Upper lobe of left lung (tissue), 6 donors: ENCODE measurements at regions not wholly inside any gene's neighbourhood (a gene's known extent, or its start where the extent isn't known, plus 50 kb on each side); places are given as distances from the start of the nearest gene placed in this dataset.
"Not testable (repeated sequence)": the region's sequence is repeated elsewhere in the genome, so short reads cannot be mapped to it uniquely, and the experiment has no call there.

ENCODE experiments used
- ATAC-seq, 2 donors: fragments of 200-7000 bp; cut with Tn5 transposase; one replicate each; pipeline ENCODE4 v1.9.1; 2022; ENCODE audit warnings: mild to moderate bottlenecking in 2 of 2, moderate library complexity in 2 of 2; ENCODE audit not compliant: low FRiP score in 2 of 2
- DNase-seq, 2 donors: peaks; one replicate each; pipeline ENCODE4 v3.0.0-alpha.2; 2019 to 2020
- H3K27ac ChIP-seq, 4 donors: fragments of 200-600 bp; sonication (generic); one replicate each; pipeline ENCODE4 v1.5.1; 2016 to 2019
- H3K27me3 ChIP-seq, 4 donors: fragments of 200-600 bp; sonication (generic); one replicate each; pipeline ENCODE4 v1.5.1; 2017 to 2019
- H3K36me3 ChIP-seq, 4 donors: fragments of 200-600 bp; sonication (generic); one replicate each; pipeline ENCODE4 v1.5.1; 2016 to 2019
- H3K4me1 ChIP-seq, 4 donors: fragments of 200-600 bp; sonication (generic); one replicate each; pipeline ENCODE4 v1.5.1; 2018 to 2019
- H3K4me3 ChIP-seq, 4 donors: fragments of 200-600 bp; sonication (generic); one replicate each; pipeline ENCODE4 v1.5.1; 2017 to 2019; ENCODE audit warnings: mild to moderate bottlenecking in 2 of 4, moderate library complexity in 1 of 4
- H3K9me3 ChIP-seq, 4 donors: fragments of 200-600 bp; sonication (generic); one replicate each; pipeline ENCODE4 v1.5.1; 2018 to 2019
- EP300 ChIP-seq, 4 donors: sonication (generic); formaldehyde crosslinking; IDR thresholded peaks; one replicate each; pipeline ENCODE4 v1.5.1; 2017; ENCODE audit warnings: antibody characterized with exemption in 4 of 4, control low read depth in 2 of 4
- POLR2A ChIP-seq, 4 donors: fragments of 450-650 bp; IDR thresholded peaks; one replicate each; pipeline ENCODE4 v1.5.1; 2016 to 2017; ENCODE audit warnings: antibody characterized with exemption in 4 of 4, mild to moderate bottlenecking in 2 of 4
- POLR2AphosphoS5 ChIP-seq, 2 donors: sonication (generic); formaldehyde crosslinking; IDR thresholded peaks; one replicate each; pipeline ENCODE4 v1.5.1; 2017; ENCODE audit warnings: antibody characterized with exemption in 2 of 2
- WGBS, 2 donors: methylation state at CpG; one replicate each; pipeline ENCODE4 v1.1.5; 2017 to 2018; 5-methylcytosine and 5-hydroxymethylcytosine counted together
- TF ChIP-seq, protein P1 (sequence below), 6 experiments: fragments of 450-650 bp in 4 of 6; fragments of 200-600 bp in 2 of 6; sonication (generic) in 2 of 6; IDR thresholded peaks; one replicate each; pipeline ENCODE4 v1.5.1; 2016 to 2019; ENCODE audit warnings: antibody characterized with exemption in 6 of 6
- donor health status: DM: no; HTN: no; CAD: no; lungs with moderate emphysema.
- donor health status: DM: no; HTN: yes; CAD: no; lungs with severe emphysema.

- not testable (repeated sequence) for H3K27me3 ChIP-seq, H3K9me3 ChIP-seq, H3K36me3 ChIP-seq, ATAC-seq
- Histone ChIP-seq H3K27ac (peak overlapping the region in 3 of 4 donors; percentile 67 to 86 (median 75)), H3K4me3 (peak overlapping the region; percentile 76 to 94 (median 83)), H3K4me1 (peaks cover 3 to 51% (median 28%) of the 10 kb centered on the region in 4 donors)
- TF ChIP-seq, protein P1, sequence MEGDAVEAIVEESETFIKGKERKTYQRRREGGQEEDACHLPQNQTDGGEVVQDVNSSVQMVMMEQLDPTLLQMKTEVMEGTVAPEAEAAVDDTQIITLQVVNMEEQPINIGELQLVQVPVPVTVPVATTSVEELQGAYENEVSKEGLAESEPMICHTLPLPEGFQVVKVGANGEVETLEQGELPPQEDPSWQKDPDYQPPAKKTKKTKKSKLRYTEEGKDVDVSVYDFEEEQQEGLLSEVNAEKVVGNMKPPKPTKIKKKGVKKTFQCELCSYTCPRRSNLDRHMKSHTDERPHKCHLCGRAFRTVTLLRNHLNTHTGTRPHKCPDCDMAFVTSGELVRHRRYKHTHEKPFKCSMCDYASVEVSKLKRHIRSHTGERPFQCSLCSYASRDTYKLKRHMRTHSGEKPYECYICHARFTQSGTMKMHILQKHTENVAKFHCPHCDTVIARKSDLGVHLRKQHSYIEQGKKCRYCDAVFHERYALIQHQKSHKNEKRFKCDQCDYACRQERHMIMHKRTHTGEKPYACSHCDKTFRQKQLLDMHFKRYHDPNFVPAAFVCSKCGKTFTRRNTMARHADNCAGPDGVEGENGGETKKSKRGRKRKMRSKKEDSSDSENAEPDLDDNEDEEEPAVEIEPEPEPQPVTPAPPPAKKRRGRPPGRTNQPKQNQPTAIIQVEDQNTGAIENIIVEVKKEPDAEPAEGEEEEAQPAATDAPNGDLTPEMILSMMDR (IDR thresholded peaks at IDR 0.05) = peak in 1 of 6 experiments; percentile 22
- 0% methylated on average over 2 of the region's 64 CpGs; no CpG with 5 or more reads in 1 of the 2 donors for WGBS, 2 donors
- peak in 1 of 2 donors; percentile 89 for DNase-seq
Observed at GRCh38 chr17:30709096-30709495, 115.4 kb downstream of the CRLF3 start.

GRCh38 chr17:30708241-30709078 is 116.0 kb downstream of the CRLF3 start:
- not testable (repeated sequence) for H3K9me3 ChIP-seq, H3K36me3 ChIP-seq, H3K27me3 ChIP-seq
- Histone ChIP-seq H3K4me3 (peak overlapping the region; percentile 55 to 94 (median 83)), H3K4me1 (peaks cover 3 to 51% (median 28%) of the 10 kb centered on the region in 4 donors), H3K27ac (peak overlapping the region; percentile 29 to 86 (median 71))
- WGBS, 2 donors = 0 to 1% methylated on average over 39 to 49 of the region's 75 CpGs
- DNase-seq (peak; percentile 80 to 96), ATAC-seq (peak; percentile 92)
- TF ChIP-seq POLR2AphosphoS5 (IDR thresholded peaks at IDR 0.05) = peak in 1 of 2 donors; percentile 46
- peak in 3 of 4 donors; percentile 32 to 51 (median 37) for TF ChIP-seq POLR2A (IDR thresholded peaks at IDR 0.05)

- ATAC-seq = peak in 1 of 2 donors; percentile 47
- not testable (repeated sequence) for H3K9me3 ChIP-seq, H3K27me3 ChIP-seq, H3K36me3 ChIP-seq, DNase-seq
- Histone ChIP-seq H3K4me1 (peaks cover 3 to 51% (median 28%) of the 10 kb centered on the region in 4 donors), H3K4me3 (peak overlapping the region; percentile 55 to 94 (median 83)), H3K27ac (peak overlapping the region in 3 of 4 donors; percentile 67 to 86 (median 75))
- WGBS, 2 donors = 1 to 3% methylated on average over 13 to 17 of the region's 18 CpGs
Observed at GRCh38 chr17:30707724-30708240, 116.7 kb downstream of the CRLF3 start.

DNA sequence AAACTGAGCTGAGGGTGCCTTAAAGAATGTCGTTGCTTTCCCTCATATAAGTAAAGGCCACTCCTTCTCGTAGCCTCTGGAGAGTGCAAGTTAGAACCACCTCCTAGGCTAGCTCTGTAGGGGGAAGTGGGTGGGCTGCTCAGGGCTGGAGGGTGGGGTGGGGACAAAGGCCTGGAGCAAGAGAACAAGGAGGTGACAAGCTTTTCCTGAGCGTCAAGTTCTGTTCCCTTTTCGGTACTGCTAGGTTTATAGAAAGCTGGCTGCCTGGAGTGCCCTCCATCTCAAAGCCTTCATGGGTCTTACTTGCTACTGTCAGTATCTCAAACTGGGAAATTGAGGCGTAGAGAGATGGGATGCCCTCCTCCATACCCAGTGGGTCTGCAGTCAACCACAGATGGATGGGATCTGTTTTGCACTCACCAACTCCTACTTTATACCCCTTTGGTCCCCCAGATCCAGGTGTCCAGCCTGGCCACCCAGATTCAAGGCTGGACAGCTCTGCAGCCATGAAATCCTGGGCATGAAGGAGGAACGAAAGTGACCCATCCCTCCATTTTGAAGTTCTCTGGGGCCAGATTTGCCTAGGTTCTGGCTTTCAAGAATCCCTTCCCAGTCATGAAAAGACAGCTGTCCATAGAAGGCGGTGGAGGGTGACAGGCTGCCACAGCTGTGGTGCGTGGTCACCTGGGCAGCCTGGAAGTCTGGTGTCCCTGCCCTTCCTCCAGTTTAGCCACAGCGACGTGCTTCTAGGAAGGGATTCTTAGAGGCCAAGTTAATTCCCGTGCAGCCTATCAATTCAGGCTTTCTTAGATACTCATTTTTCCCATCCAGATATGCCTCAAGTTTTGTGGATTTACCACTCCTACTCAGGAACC is 117.8 kb downstream of the CRLF3 start:
- DNase-seq, H3K27ac ChIP-seq, H3K36me3 ChIP-seq, H3K27me3 ChIP-seq, H3K9me3 ChIP-seq, ATAC-seq: not testable (repeated sequence)
- 29 to 50% methylated on average over 6 to 11 of the region's 11 CpGs for WGBS, 2 donors
- Histone ChIP-seq H3K4me3 (peak overlapping the region in 1 of 4 donors; percentile 14), H3K4me1 (peaks cover 3 to 44% (median 28%) of the 10 kb centered on the region in 4 donors)

DNA sequence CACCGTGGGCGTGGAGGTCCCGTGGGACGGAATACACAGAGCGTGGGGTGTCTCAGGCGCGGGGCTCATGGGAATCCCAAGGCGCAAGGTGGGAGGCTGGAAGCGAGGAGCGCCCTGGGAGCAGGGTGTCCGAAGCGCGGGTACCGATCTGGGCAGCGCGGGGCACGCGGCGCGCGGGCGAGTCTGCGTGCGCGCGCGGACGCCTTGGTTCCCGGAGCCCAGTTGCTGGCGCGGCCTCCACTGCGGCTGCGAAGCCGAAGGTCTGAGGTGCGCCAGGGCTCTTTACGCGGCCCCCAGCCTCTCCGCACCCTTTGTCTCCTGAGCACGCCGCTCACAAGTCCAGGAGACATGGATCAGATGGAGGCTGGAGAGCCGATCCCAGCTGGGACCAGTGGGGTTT is 118.5 kb downstream of the CRLF3 start:
- H3K4me1 ChIP-seq = peaks cover 3 to 40% (median 27%) of the 10 kb centered on the region in 4 donors
- H3K27me3 ChIP-seq, H3K9me3 ChIP-seq, H3K36me3 ChIP-seq, H3K27ac ChIP-seq, ATAC-seq: not testable (repeated sequence)
- 5 to 20% methylated on average over 5 to 34 of the region's 41 CpGs for WGBS, 2 donors
- DNase-seq = peak in 1 of 2 donors; percentile 86
- H3K4me3 ChIP-seq = peak overlapping the region in 1 of 4 donors; percentile 14

- H3K4me3 ChIP-seq = no peak overlapping the region
- no peak for TF ChIP-seq EP300 (IDR thresholded peaks at IDR 0.05)
- no peak for TF ChIP-seq POLR2AphosphoS5 (IDR thresholded peaks at IDR 0.05)
- no peak for TF ChIP-seq POLR2A (IDR thresholded peaks at IDR 0.05)
- TF ChIP-seq, protein P1 (IDR thresholded peaks at IDR 0.05) = no peak
- H3K27ac ChIP-seq = no peak overlapping the region
- peaks cover 7 to 20% (median 12%) of the 10 kb centered on the region in 4 donors for H3K4me1 ChIP-seq
- H3K27me3 ChIP-seq = no peaks in the 10 kb centered on the region
- H3K9me3 ChIP-seq = no peaks in the 10 kb centered on the region
- 49 to 64% methylated on average over 7 of the region's 7 CpGs for WGBS, 2 donors
- no peaks in the 10 kb centered on the region for H3K36me3 ChIP-seq
- DNase-seq (no peak), ATAC-seq (no peak)
Observed at GRCh38 chr17:30701498-30701989, 122.9 kb downstream of the CRLF3 start.

GRCh38 chr17:30700833-30701232 is 123.7 kb downstream of the CRLF3 start:
- not testable (repeated sequence) for ATAC-seq, H3K36me3 ChIP-seq

More at GRCh38 chr17:30700833-30701232, 123.7 kb downstream of the CRLF3 start:
- H3K27ac ChIP-seq, DNase-seq, H3K4me3 ChIP-seq, H3K9me3 ChIP-seq, H3K27me3 ChIP-seq: not testable (repeated sequence)
- H3K4me1 ChIP-seq = peaks cover under 1 to 13% (median 7%) of the 10 kb centered on the region in 4 donors
- WGBS, 2 donors = 69 to 71% methylated on average over 9 of the region's 11 CpGs
